HuH-7.5 (cell line): ENCODE measurements at regions not wholly inside any gene's neighbourhood (a gene's known extent, or its start where the extent isn't known, plus 50 kb on each side); places are given as distances from the start of the nearest gene placed in this dataset.

Experiments
- DNase-seq: peaks from one replicate; pipeline ENCODE4 v3.0.0; 2011; ENCODE audit warnings: low spot score

- DNase-seq, result no peak
Observed at GRCh38 chr1:232381394-232382100, 248.4 kb downstream of the SIPA1L2 start.

- DNase-seq, result no peak
Observed at GRCh38 chr1:232380596-232380995, 249.3 kb downstream of the SIPA1L2 start.

GRCh38 chr1:232380131-232380530 is 249.8 kb downstream of the SIPA1L2 start:
- DNase-seq, result no peak

GRCh38 chr1:232379063-232379434 is 250.9 kb downstream of the SIPA1L2 start:
- DNase-seq, result no peak

- DNase-seq, result no peak
Observed at GRCh38 chr1:232378266-232379062, 251.5 kb downstream of the SIPA1L2 start.

GRCh38 chr1:232377494-232377770 is 252.5 kb downstream of the SIPA1L2 start:
- no peak for DNase-seq

GRCh38 chr1:232376632-232377493 is 253.1 kb downstream of the SIPA1L2 start:
- DNase-seq, result no peak

GRCh38 chr1:232372841-232373440 is 257.0 kb downstream of the SIPA1L2 start:
- no peak for DNase-seq

GRCh38 chr1:232372431-232372830 is 257.5 kb downstream of the SIPA1L2 start:
- no peak for DNase-seq

- no peak for DNase-seq
Observed at GRCh38 chr1:232369451-232370296, 260.3 kb downstream of the SIPA1L2 start.

- no peak for DNase-seq
Observed at GRCh38 chr1:232368821-232369321, 261.1 kb downstream of the SIPA1L2 start.

- no peak for DNase-seq
Observed at GRCh38 chr1:232367293-232367692, 262.6 kb downstream of the SIPA1L2 start.

GRCh38 chr1:232364654-232365382 is 265.1 kb downstream of the SIPA1L2 start:
- DNase-seq, result no peak

GRCh38 chr1:232363008-232363407 is 266.9 kb downstream of the SIPA1L2 start:
- no peak for DNase-seq

GRCh38 chr1:232357416-232357815 is 272.5 kb downstream of the SIPA1L2 start:
- no peak for DNase-seq

- no peak for DNase-seq
Observed at GRCh38 chr1:232355162-232356006, 274.5 kb downstream of the SIPA1L2 start.

GRCh38 chr1:232353001-232353400 is 276.9 kb downstream of the SIPA1L2 start:
- no peak for DNase-seq

GRCh38 chr1:232352366-232352765 is 277.6 kb downstream of the SIPA1L2 start:
- no peak for DNase-seq

GRCh38 chr1:232351335-232351734 is 278.6 kb downstream of the SIPA1L2 start:
- no peak for DNase-seq

GRCh38 chr1:232346844-232347243 is 283.1 kb downstream of the SIPA1L2 start:
- DNase-seq, result no peak
